ENCODE measurements at regions not wholly inside any gene's neighbourhood (a gene's known extent, or its start where the extent isn't known, plus 50 kb on each side); places are given as distances from the start of the nearest gene placed in this dataset.

GRCh38 chr11:45432100-45432499, 146.0 kb upstream of the SYT13 start:
- no peaks in the 10 kb centered on the region for H3K27me3 ChIP-seq
- no peak for DNase-seq
- no peaks in the 10 kb centered on the region for H3K9me3 ChIP-seq
- no peak for TF ChIP-seq EP300 (IDR thresholded peaks at IDR 0.05)
- TF ChIP-seq POLR2A (IDR thresholded peaks at IDR 0.05), result no peak
- TF ChIP-seq CTCF (IDR thresholded peaks at IDR 0.05), result no peak
- H3K4me1 ChIP-seq (ENCODE audit: insufficient read depth), result no peaks in the 10 kb centered on the region
- no peak overlapping the region for H3K4me3 ChIP-seq
- no peaks in the 10 kb centered on the region for H3K36me3 ChIP-seq
- H3K27ac ChIP-seq, result no peak overlapping the region
- WGBS, 3 donors, result 80 to 85% (median 85%) methylated on average over 3 of the region's 3 CpGs
- intact Hi-C loops (cut with DNase I), result no loop called here

- no peak overlapping the region for H3K27ac ChIP-seq
- H3K4me3 ChIP-seq, result no peak overlapping the region
- intact Hi-C loops (cut with DNase I), result no loop called here
- TF ChIP-seq POLR2A (IDR thresholded peaks at IDR 0.05), result no peak
- no peak for TF ChIP-seq EP300 (IDR thresholded peaks at IDR 0.05)
- TF ChIP-seq CTCF (IDR thresholded peaks at IDR 0.05), result no peak
- H3K9me3 ChIP-seq, result no peaks in the 10 kb centered on the region
- no peaks in the 10 kb centered on the region for H3K27me3 ChIP-seq
- no peak for DNase-seq
- H3K36me3 ChIP-seq, result no peaks in the 10 kb centered on the region
- 81 to 87% (median 82%) methylated on average over 13 of the region's 13 CpGs for WGBS, 3 donors
- H3K4me1 ChIP-seq (ENCODE audit: insufficient read depth), result no peaks in the 10 kb centered on the region
Measured at GRCh38 chr11:45431046-45432018, 145.2 kb upstream of the SYT13 start.

GRCh38 chr11:45430361-45430760, 144.2 kb upstream of the SYT13 start:
- Histone ChIP-seq H3K27me3 (no peaks in the 10 kb centered on the region), H3K4me1 (ENCODE audit: insufficient read depth) (no peaks in the 10 kb centered on the region), H3K9me3 (no peaks in the 10 kb centered on the region), H3K4me3 (no peak overlapping the region), H3K27ac (no peak overlapping the region), H3K36me3 (no peaks in the 10 kb centered on the region)
- 59 to 82% (median 78%) methylated on average over 1 of the region's 1 CpG for WGBS, 3 donors
- intact Hi-C loops (cut with DNase I), result no loop called here
- no peak for DNase-seq
- no peak for TF ChIP-seq POLR2A (IDR thresholded peaks at IDR 0.05)
- TF ChIP-seq CTCF (IDR thresholded peaks at IDR 0.05), result no peak
- no peak for TF ChIP-seq EP300 (IDR thresholded peaks at IDR 0.05)

GRCh38 chr11:45429719-45430118, 143.6 kb upstream of the SYT13 start:
- DNase-seq, result no peak
- WGBS, 3 donors, result 68 to 74% (median 73%) methylated on average over 4 of the region's 4 CpGs
- TF ChIP-seq POLR2A (IDR thresholded peaks at IDR 0.05) (no peak), EP300 (IDR thresholded peaks at IDR 0.05) (no peak), CTCF (IDR thresholded peaks at IDR 0.05) (no peak)
- no peak overlapping the region for H3K4me3 ChIP-seq
- intact Hi-C loops (cut with DNase I), result no loop called here
- H3K27ac ChIP-seq, result no peak overlapping the region
- no peaks in the 10 kb centered on the region for H3K4me1 ChIP-seq (ENCODE audit: insufficient read depth)
- no peaks in the 10 kb centered on the region for H3K27me3 ChIP-seq
- H3K9me3 ChIP-seq, result no peaks in the 10 kb centered on the region
- H3K36me3 ChIP-seq, result no peaks in the 10 kb centered on the region
